Glomerular endothelial cell (primary cell): ENCODE measurements at regions not wholly inside any gene's neighbourhood (a gene's known extent, or its start where the extent isn't known, plus 50 kb on each side); places are given as distances from the start of the nearest gene placed in this dataset.
"Not testable (repeated sequence)": the region's sequence is repeated elsewhere in the genome, so short reads cannot be mapped to it uniquely, and the experiment has no call there.

ENCODE experiments used
- DNase-seq: peaks from one replicate; pipeline ENCODE4 v3.0.0-alpha.2; 2011; ENCODE audit warnings: low read depth, low spot score; ENCODE audit errors: extremely low read depth

- no peak for DNase-seq
These were observed 50.4 kb downstream of the KATNIP start for GRCh38 chr16:27600381-27600780.

GRCh38 chr16:27602103-27602502 is 52.2 kb downstream of the KATNIP start:
- DNase-seq = no peak

- DNase-seq = peak; percentile 37
These were observed 55.7 kb downstream of the KATNIP start for GRCh38 chr16:27605500-27606106.

- DNase-seq = no peak
These were observed 61.4 kb downstream of the KATNIP start for GRCh38 chr16:27611340-27611739.

GRCh38 chr16:27613238-27613791 is 63.4 kb downstream of the KATNIP start:
- no peak for DNase-seq

GRCh38 chr16:27617665-27618064 is 67.7 kb downstream of the KATNIP start:
- no peak for DNase-seq

- no peak for DNase-seq
These were observed 68.2 kb downstream of the KATNIP start for GRCh38 chr16:27618165-27618564.

- no peak for DNase-seq
These were observed 68.8 kb downstream of the KATNIP start for GRCh38 chr16:27618606-27619327.

- no peak for DNase-seq
These were observed 70.6 kb downstream of the KATNIP start for GRCh38 chr16:27620541-27620940.

- no peak for DNase-seq
These were observed 74.5 kb downstream of the KATNIP start for GRCh38 chr16:27624154-27625049.

- DNase-seq = peak; percentile 29
These were observed 75.2 kb downstream of the KATNIP start for GRCh38 chr16:27625050-27625697.

- no peak for DNase-seq
These were observed 77.2 kb downstream of the KATNIP start for GRCh38 chr16:27627136-27627535.

GRCh38 chr16:27628241-27628942 is 78.4 kb downstream of the KATNIP start:
- no peak for DNase-seq

- DNase-seq = not testable (repeated sequence)
These were observed 79.1 kb downstream of the KATNIP start for GRCh38 chr16:27628943-27629462.

- no peak for DNase-seq
These were observed 82.3 kb downstream of the KATNIP start for GRCh38 chr16:27632216-27632615.

GRCh38 chr16:27633221-27633620 is 83.3 kb downstream of the KATNIP start:
- no peak for DNase-seq

- no peak for DNase-seq
These were observed 83.8 kb downstream of the KATNIP start for GRCh38 chr16:27633721-27634120.

GRCh38 chr16:27634779-27635178 is 84.8 kb downstream of the KATNIP start:
- DNase-seq = no peak

- no peak for DNase-seq
These were observed 86.7 kb downstream of the KATNIP start for GRCh38 chr16:27636453-27637240.
